ENCODE measurements at regions not wholly inside any gene's neighbourhood (a gene's known extent, or its start where the extent isn't known, plus 50 kb on each side); places are given as distances from the start of the nearest gene placed in this dataset.

DNA sequence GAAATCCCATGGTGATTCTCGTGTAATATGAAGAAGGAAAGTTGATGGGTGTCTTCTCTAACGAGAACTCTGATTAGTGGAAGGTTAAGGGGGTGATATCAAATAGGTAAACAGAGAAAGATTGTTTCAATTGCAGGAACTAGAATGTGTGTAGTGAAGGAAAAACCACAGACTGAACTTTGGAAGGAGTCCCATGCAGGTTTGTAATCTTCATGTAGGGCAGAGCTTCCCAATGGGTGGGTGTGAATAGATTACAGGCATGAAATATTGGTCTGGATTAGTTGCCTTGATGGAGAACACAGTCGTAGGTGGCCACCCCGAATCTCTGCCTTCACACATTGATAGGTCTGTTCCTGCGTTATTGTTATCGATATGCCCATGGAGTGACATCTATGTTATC, 295.5 kb downstream of the KCNRG start:
- TF ChIP-seq, protein P1, sequence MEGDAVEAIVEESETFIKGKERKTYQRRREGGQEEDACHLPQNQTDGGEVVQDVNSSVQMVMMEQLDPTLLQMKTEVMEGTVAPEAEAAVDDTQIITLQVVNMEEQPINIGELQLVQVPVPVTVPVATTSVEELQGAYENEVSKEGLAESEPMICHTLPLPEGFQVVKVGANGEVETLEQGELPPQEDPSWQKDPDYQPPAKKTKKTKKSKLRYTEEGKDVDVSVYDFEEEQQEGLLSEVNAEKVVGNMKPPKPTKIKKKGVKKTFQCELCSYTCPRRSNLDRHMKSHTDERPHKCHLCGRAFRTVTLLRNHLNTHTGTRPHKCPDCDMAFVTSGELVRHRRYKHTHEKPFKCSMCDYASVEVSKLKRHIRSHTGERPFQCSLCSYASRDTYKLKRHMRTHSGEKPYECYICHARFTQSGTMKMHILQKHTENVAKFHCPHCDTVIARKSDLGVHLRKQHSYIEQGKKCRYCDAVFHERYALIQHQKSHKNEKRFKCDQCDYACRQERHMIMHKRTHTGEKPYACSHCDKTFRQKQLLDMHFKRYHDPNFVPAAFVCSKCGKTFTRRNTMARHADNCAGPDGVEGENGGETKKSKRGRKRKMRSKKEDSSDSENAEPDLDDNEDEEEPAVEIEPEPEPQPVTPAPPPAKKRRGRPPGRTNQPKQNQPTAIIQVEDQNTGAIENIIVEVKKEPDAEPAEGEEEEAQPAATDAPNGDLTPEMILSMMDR (IDR thresholded peaks at IDR 0.05): no peak
- no peak for TF ChIP-seq EZH2 (IDR thresholded peaks at IDR 0.05; ENCODE audit: borderline replicate concordance, insufficient read depth, low read depth, low read length, poor library complexity, severe bottlenecking)
